Vagina (tissue), 2 donors: ENCODE measurements at regions not wholly inside any gene's neighbourhood (a gene's known extent, or its start where the extent isn't known, plus 50 kb on each side); places are given as distances from the start of the nearest gene placed in this dataset.

Source experiments
- CTCF ChIP-seq, 3 experiments: fragments of 450-650 bp in 2 of 3; fragments of 200-600 bp in 1 of 3; sonication (generic) in 1 of 3; IDR thresholded peaks; one replicate each; pipeline ENCODE4 v1.5.1; 2017 to 2019; ENCODE audit warnings: antibody characterized with exemption in 3 of 3, mild to moderate bottlenecking in 2 of 3, moderate library complexity in 2 of 3
- POLR2AphosphoS5 ChIP-seq, 2 donors: sonication (generic); formaldehyde crosslinking; IDR thresholded peaks; one replicate each; pipeline ENCODE4 v1.9.0; 2017; ENCODE audit warnings: antibody characterized with exemption in 2 of 2, mild to moderate bottlenecking in 2 of 2, low read depth in 1 of 2; ENCODE audit not compliant: insufficient read depth in 1 of 2

DNA sequence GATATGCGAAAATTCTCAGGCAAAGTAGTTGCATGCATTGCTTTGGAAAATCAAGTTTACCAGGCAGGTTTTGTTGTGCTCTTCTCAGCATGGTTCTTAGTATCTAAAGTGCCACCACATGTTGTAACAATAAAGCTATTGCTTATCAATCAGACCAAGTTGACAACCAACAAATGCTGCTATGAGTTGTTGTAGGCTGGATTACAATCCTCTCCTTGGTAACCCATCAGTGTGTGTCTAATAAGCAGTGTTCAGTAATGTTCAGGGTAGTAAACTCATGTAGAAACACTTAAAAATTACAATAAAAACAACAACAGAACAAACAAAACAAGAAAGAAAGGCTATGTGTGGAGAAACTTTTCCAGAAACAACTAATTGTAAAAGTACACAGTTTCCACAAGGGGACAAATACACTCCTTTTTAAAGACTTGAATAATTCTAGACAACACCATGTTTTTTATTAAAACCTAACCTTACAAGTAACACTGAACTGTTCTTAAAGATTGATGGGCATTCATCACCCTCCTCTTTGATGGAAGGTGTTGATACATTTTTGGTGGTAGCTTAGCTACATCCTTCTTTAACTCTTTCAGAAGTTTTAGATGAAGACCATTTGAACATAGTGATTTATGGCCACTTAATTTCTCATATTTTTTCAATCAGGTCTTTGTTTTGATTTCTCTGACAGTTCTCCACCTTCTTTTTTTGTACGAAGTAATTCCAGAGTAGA, 370.9 kb upstream of the SEMA3A start:
- TF ChIP-seq CTCF (IDR thresholded peaks at IDR 0.05), result no peak
- TF ChIP-seq POLR2AphosphoS5 (IDR thresholded peaks at IDR 0.05; ENCODE audit: insufficient read depth in 1 of 2, low read depth in 1 of 2), result no peak
